Osteocyte (in vitro differentiated cells): ENCODE measurements at regions not wholly inside any gene's neighbourhood (a gene's known extent, or its start where the extent isn't known, plus 50 kb on each side); places are given as distances from the start of the nearest gene placed in this dataset.
A peak's percentile ranks its signal among the peaks of the same experiment; 100 is the strongest.

Experiments used
- DNase-seq: peaks from one replicate; pipeline ENCODE4 v3.0.0; 2021; ENCODE audit warnings: mixed read lengths; ENCODE audit not compliant: unreplicated experiment; ENCODE audit errors: extremely low spot score
- H3K27ac Mint-ChIP-seq: one replicate; pipeline ENCODE4 v1.8.0; 2021; ENCODE audit warnings: mild to moderate bottlenecking, mixed read lengths; ENCODE audit not compliant: unreplicated experiment
- H3K27me3 Mint-ChIP-seq: one replicate; pipeline ENCODE4 v1.8.0; 2021; ENCODE audit warnings: mixed read lengths; ENCODE audit not compliant: unreplicated experiment
- H3K36me3 Mint-ChIP-seq: one replicate; pipeline ENCODE4 v1.8.0; 2021; ENCODE audit warnings: mixed read lengths; ENCODE audit not compliant: unreplicated experiment
- H3K4me1 Mint-ChIP-seq: one replicate; pipeline ENCODE4 v1.8.0; 2021; ENCODE audit warnings: mixed read lengths; ENCODE audit not compliant: unreplicated experiment
- H3K4me3 Mint-ChIP-seq: one replicate; pipeline ENCODE4 v1.8.0; 2021; ENCODE audit warnings: mild to moderate bottlenecking, moderate library complexity, mixed read lengths; ENCODE audit not compliant: unreplicated experiment
- H3K9me3 Mint-ChIP-seq: one replicate; pipeline ENCODE4 v1.8.0; 2021; ENCODE audit warnings: mixed read lengths; ENCODE audit not compliant: unreplicated experiment
- TF ChIP-seq, protein P1 (sequence below): fragments of 200-600 bp; sonication (generic); IDR thresholded peaks from 2 replicates; pipeline ENCODE4 v1.5.0; 2021; ENCODE audit warnings: antibody characterized with exemption, mild to moderate bottlenecking, moderate library complexity

DNA sequence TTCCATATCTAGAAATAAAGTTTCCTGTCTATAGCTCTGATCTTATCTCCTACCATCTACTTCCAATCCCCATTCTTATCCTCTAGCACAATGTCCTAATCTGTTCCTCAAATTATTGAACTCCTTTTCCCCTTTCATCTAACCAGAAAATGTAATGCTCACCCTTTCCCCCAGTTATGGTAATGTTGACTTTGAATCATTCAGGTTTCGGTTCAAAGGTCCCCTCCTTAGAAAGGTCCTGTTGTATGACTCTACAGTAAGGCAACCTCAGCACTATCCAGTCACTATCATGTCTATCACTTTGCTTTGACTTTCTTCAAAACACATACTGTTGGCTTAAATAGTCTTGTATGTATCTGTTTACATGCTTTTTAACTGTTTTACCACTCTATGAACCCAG is 264.2 kb upstream of the PCDH15 start:
- TF ChIP-seq, protein P1, sequence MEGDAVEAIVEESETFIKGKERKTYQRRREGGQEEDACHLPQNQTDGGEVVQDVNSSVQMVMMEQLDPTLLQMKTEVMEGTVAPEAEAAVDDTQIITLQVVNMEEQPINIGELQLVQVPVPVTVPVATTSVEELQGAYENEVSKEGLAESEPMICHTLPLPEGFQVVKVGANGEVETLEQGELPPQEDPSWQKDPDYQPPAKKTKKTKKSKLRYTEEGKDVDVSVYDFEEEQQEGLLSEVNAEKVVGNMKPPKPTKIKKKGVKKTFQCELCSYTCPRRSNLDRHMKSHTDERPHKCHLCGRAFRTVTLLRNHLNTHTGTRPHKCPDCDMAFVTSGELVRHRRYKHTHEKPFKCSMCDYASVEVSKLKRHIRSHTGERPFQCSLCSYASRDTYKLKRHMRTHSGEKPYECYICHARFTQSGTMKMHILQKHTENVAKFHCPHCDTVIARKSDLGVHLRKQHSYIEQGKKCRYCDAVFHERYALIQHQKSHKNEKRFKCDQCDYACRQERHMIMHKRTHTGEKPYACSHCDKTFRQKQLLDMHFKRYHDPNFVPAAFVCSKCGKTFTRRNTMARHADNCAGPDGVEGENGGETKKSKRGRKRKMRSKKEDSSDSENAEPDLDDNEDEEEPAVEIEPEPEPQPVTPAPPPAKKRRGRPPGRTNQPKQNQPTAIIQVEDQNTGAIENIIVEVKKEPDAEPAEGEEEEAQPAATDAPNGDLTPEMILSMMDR: no peak

DNA sequence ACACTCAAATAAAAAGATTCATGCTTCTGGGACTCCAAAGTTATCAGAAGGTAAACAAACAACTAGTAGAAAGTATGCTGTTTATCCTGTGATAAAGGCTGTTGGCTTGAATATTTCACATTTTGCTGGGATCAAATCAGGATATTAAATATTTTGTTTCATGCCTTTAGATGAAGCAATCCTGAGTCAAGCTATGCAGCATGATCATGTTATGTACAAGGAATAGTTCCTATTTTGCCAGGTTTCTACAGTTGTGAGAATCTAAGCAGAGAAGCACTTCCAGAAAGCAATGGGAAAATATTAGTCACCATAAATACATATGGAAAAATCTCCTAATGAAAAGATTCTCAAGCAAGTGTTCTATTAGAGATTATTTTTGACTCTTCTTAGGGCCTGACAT is 262.8 kb upstream of the PCDH15 start:
- TF ChIP-seq, protein P1: no peak
- H3K9me3 Mint-ChIP-seq: no peaks in the 10 kb centered on the region
- no peak overlapping the region for H3K4me3 Mint-ChIP-seq
- no peak for DNase-seq
- H3K27me3 Mint-ChIP-seq: no peaks in the 10 kb centered on the region
- H3K4me1 Mint-ChIP-seq: peaks cover 24% of the 10 kb centered on the region
- peak overlapping the region; percentile 41 for H3K27ac Mint-ChIP-seq
- no peaks in the 10 kb centered on the region for H3K36me3 Mint-ChIP-seq

More for the DNA sequence above, 264.2 kb upstream of the PCDH15 start:
- Mint-ChIP-seq H3K36me3 (no peaks in the 10 kb centered on the region), H3K4me1 (peaks cover 24% of the 10 kb centered on the region), H3K4me3 (no peak overlapping the region), H3K27me3 (no peaks in the 10 kb centered on the region), H3K27ac (peak overlapping the region; percentile 35), H3K9me3 (no peaks in the 10 kb centered on the region)
- DNase-seq: no peak

DNA sequence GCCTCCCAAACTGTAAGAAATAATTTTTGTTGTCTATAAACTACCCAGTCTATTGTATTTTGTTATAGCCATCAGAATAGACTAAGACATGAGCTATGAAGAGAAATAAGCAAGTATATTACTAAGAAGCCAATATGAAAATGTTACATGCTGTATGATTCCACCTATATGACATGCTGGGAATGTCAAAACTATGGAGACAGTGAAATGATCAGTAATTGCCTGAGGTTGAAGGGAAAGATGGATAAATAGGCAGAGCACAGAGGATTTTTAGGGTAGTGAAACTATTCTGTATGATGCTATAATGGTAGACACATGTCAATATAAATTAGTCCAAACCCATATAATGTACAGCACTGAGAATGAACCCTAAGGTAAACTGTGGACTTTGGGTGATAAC is 261.3 kb upstream of the PCDH15 start:
- no peak overlapping the region for H3K27ac Mint-ChIP-seq
- no peaks in the 10 kb centered on the region for H3K27me3 Mint-ChIP-seq
- no peaks in the 10 kb centered on the region for H3K9me3 Mint-ChIP-seq
- H3K4me3 Mint-ChIP-seq: no peak overlapping the region
- H3K4me1 Mint-ChIP-seq: peaks cover 24% of the 10 kb centered on the region
- no peak for DNase-seq
- TF ChIP-seq, protein P1: no peak
- no peaks in the 10 kb centered on the region for H3K36me3 Mint-ChIP-seq

DNA sequence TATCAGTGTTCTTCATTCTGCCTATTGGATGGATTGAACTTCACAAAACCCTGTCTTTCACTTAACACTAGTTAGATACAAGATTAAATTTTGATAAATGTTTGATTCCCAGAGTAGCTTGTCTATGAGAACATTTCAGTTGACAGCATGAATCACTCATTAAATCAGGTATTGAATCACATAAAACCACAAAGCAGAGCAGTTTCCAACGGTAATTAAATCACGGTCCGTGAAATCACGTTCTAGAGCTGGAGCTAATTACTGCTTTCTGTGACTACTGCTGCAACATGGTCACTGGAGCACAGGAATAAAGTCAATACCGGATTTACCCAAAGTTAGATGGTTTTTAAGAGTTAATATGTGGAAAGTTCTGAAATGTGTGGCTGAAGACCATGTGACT is 257.8 kb upstream of the PCDH15 start:
- Mint-ChIP-seq H3K27ac (no peak overlapping the region), H3K4me3 (no peak overlapping the region), H3K4me1 (peaks cover 11% of the 10 kb centered on the region), H3K9me3 (peaks cover 4% of the 10 kb centered on the region), H3K27me3 (no peaks in the 10 kb centered on the region), H3K36me3 (no peaks in the 10 kb centered on the region)
- no peak for DNase-seq
- TF ChIP-seq, protein P1: no peak

DNA sequence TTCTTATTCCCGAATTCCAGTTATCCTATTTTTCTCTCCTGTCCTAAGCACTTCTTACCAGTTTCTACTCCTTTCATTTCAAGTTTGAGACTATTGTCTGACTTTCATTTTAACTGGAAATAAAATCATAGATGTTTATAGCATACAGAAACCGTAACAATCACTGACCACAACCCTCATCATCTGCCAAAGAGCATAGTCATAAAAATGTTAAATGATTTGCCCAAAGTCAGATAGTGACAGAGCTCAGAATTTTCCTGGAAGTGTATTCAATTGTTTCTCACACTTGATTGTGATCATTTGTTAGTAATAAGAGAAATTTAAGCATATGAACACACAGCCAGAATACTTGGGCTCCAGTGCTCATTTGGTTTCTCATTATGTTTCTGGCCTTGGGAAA is 250.5 kb upstream of the PCDH15 start:
- Mint-ChIP-seq H3K4me1 (no peaks in the 10 kb centered on the region), H3K4me3 (no peak overlapping the region), H3K9me3 (peaks cover 4% of the 10 kb centered on the region), H3K27me3 (no peaks in the 10 kb centered on the region), H3K36me3 (no peaks in the 10 kb centered on the region), H3K27ac (no peak overlapping the region)
- DNase-seq: no peak
- TF ChIP-seq, protein P1: no peak
